ENCODE measurements at regions not wholly inside any gene's neighbourhood (a gene's known extent, or its start where the extent isn't known, plus 50 kb on each side); places are given as distances from the start of the nearest gene placed in this dataset.

GRCh38 chr9:15069106-15069505, 158.9 kb upstream of the FREM1 start:
- POLR2A ChIA-PET, result no interaction called here
- intact Hi-C loops (cut with micrococcal nuclease; ENCODE audit: unreplicated experiment), result no loop called here

GRCh38 chr9:15068261-15068660, 158.0 kb upstream of the FREM1 start:
- intact Hi-C loops (cut with micrococcal nuclease; ENCODE audit: unreplicated experiment), result no loop called here
- no peak overlapping the region for H3K4me3 ChIP-seq (ENCODE audit: low read depth, low read length, poor library complexity, severe bottlenecking)
- no peaks in the 10 kb centered on the region for H4K20me1 ChIP-seq (ENCODE audit: insufficient read depth, low read length)
- no peak overlapping the region for H2AFZ ChIP-seq (ENCODE audit: low read length)
- H3K27ac ChIP-seq (ENCODE audit: low read depth, low read length, poor library complexity, severe bottlenecking), result no peak overlapping the region
- no peaks in the 10 kb centered on the region for H3K79me2 ChIP-seq (ENCODE audit: insufficient read depth, low read depth, low read length)
- DNase-seq (ENCODE audit: low spot score), result no peak
- no peaks in the 10 kb centered on the region for H3K4me1 ChIP-seq (ENCODE audit: insufficient read depth, low read length, poor library complexity, severe bottlenecking)
- CTCF ChIA-PET (ENCODE audit: unreplicated experiment), result no interaction called here
- H3K36me3 ChIP-seq (ENCODE audit: insufficient read depth, low read length), result no peaks in the 10 kb centered on the region
- H3K9me2 ChIP-seq (ENCODE audit: insufficient read depth, low read length), result no peaks in the 10 kb centered on the region
- TF ChIP-seq EZH2phosphoT487 (IDR thresholded peaks at IDR 0.05; ENCODE audit: borderline replicate concordance, low read depth, low read length), result no peak
- TF ChIP-seq, protein P1, sequence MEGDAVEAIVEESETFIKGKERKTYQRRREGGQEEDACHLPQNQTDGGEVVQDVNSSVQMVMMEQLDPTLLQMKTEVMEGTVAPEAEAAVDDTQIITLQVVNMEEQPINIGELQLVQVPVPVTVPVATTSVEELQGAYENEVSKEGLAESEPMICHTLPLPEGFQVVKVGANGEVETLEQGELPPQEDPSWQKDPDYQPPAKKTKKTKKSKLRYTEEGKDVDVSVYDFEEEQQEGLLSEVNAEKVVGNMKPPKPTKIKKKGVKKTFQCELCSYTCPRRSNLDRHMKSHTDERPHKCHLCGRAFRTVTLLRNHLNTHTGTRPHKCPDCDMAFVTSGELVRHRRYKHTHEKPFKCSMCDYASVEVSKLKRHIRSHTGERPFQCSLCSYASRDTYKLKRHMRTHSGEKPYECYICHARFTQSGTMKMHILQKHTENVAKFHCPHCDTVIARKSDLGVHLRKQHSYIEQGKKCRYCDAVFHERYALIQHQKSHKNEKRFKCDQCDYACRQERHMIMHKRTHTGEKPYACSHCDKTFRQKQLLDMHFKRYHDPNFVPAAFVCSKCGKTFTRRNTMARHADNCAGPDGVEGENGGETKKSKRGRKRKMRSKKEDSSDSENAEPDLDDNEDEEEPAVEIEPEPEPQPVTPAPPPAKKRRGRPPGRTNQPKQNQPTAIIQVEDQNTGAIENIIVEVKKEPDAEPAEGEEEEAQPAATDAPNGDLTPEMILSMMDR (conservative IDR thresholded peaks at IDR 0.05; ENCODE audit: low read length), result no peak
- H3K9me3 ChIP-seq (ENCODE audit: low read length), result no peaks in the 10 kb centered on the region
- POLR2A ChIA-PET, result interaction anchor here (0.6 kb wide), 1 partner anchor 231 kb away, joined by 3 read pairs; no protein-coding TSS in a partner anchor
- H3K4me2 ChIP-seq (ENCODE audit: low read length), result no peak overlapping the region
- BruUV-seq (replicated peaks), result no TSS peak

More at GRCh38 chr9:15069106-15069505, 158.9 kb upstream of the FREM1 start:
- H4K20me1 ChIP-seq (ENCODE audit: insufficient read depth, low read length), result no peaks in the 10 kb centered on the region
- no peaks in the 10 kb centered on the region for H3K79me2 ChIP-seq (ENCODE audit: insufficient read depth, low read depth, low read length)
- H3K4me3 ChIP-seq (ENCODE audit: low read depth, low read length, poor library complexity, severe bottlenecking), result no peak overlapping the region
- no peak overlapping the region for H3K27ac ChIP-seq (ENCODE audit: low read depth, low read length, poor library complexity, severe bottlenecking)
- no peaks in the 10 kb centered on the region for H3K9me2 ChIP-seq (ENCODE audit: insufficient read depth, low read length)
- TF ChIP-seq EZH2phosphoT487 (IDR thresholded peaks at IDR 0.05; ENCODE audit: borderline replicate concordance, low read depth, low read length), result no peak
- TF ChIP-seq, protein P1 (conservative IDR thresholded peaks at IDR 0.05; ENCODE audit: low read length), result no peak
- BruUV-seq (replicated peaks), result no TSS peak
- CTCF ChIA-PET (ENCODE audit: unreplicated experiment), result no interaction called here
- no peaks in the 10 kb centered on the region for H3K9me3 ChIP-seq (ENCODE audit: low read length)
- H3K4me2 ChIP-seq (ENCODE audit: low read length), result no peak overlapping the region
- no peaks in the 10 kb centered on the region for H3K4me1 ChIP-seq (ENCODE audit: insufficient read depth, low read length, poor library complexity, severe bottlenecking)
- no peaks in the 10 kb centered on the region for H3K36me3 ChIP-seq (ENCODE audit: insufficient read depth, low read length)
- no peak for DNase-seq (ENCODE audit: low spot score)
- no peak overlapping the region for H2AFZ ChIP-seq (ENCODE audit: low read length)

DNA sequence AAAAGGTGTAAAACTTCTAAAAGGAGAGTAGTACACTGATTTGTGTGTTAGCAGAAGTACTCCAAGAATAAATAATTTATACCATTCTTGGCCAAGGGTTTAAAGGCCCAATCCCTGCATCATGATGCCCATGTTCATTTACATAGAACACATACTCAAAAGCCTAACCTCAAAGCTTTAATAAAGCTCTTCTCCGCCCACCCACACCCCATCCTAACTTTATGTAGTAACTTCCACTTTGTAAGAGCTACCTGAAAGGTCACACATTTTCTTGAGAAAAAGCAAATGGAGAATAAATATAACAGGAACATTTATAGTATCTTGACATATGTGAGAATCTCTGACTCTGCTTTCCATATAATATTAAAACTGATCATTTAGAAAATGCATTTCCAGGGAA, 148.8 kb upstream of the FREM1 start:
- no peaks in the 10 kb centered on the region for H3K79me2 ChIP-seq (ENCODE audit: insufficient read depth, low read depth, low read length)
- POLR2A ChIA-PET, result interaction anchor here (0.9 kb wide), 1 partner anchor 12 kb away, joined by 3 read pairs; no protein-coding TSS in a partner anchor
- DNase-seq (ENCODE audit: low spot score), result no peak
- H3K9me2 ChIP-seq (ENCODE audit: insufficient read depth, low read length), result no peaks in the 10 kb centered on the region
- no peaks in the 10 kb centered on the region for H4K20me1 ChIP-seq (ENCODE audit: insufficient read depth, low read length)
- H2AFZ ChIP-seq (ENCODE audit: low read length), result no peak overlapping the region
- no peaks in the 10 kb centered on the region for H3K36me3 ChIP-seq (ENCODE audit: insufficient read depth, low read length)
- H3K4me2 ChIP-seq (ENCODE audit: low read length), result no peak overlapping the region
- CTCF ChIA-PET (ENCODE audit: unreplicated experiment), result no interaction called here
- no peaks in the 10 kb centered on the region for H3K9me3 ChIP-seq (ENCODE audit: low read length)
- intact Hi-C loops (cut with micrococcal nuclease; ENCODE audit: unreplicated experiment), result no loop called here
- no peak for TF ChIP-seq EZH2phosphoT487 (IDR thresholded peaks at IDR 0.05; ENCODE audit: borderline replicate concordance, low read depth, low read length)
- TF ChIP-seq, protein P1 (conservative IDR thresholded peaks at IDR 0.05; ENCODE audit: low read length), result no peak
- BruUV-seq (replicated peaks), result no TSS peak
- no peak overlapping the region for H3K27ac ChIP-seq (ENCODE audit: low read depth, low read length, poor library complexity, severe bottlenecking)
- no peaks in the 10 kb centered on the region for H3K4me1 ChIP-seq (ENCODE audit: insufficient read depth, low read length, poor library complexity, severe bottlenecking)
- H3K4me3 ChIP-seq (ENCODE audit: low read depth, low read length, poor library complexity, severe bottlenecking), result no peak overlapping the region

Data from OCI-LY7 (cell line).